PFSK-1 (cell line): ENCODE measurements at regions not wholly inside any gene's neighbourhood (a gene's known extent, or its start where the extent isn't known, plus 50 kb on each side); places are given as distances from the start of the nearest gene placed in this dataset.

Experiments
- FOXP2 ChIP-seq: optimal IDR thresholded peaks from 2 replicates; pipeline ENCODE3; 2011; ENCODE audit warnings: borderline replicate concordance, control low read depth, inconsistent platforms; ENCODE audit not compliant: insufficient read depth; ENCODE audit errors: extremely low read length, extremely low read depth
- POLR2AphosphoS5 ChIP-seq: IDR thresholded peaks from 2 replicates; pipeline ENCODE4 v1.6.1; 2012; ENCODE audit warnings: low read depth, mild to moderate bottlenecking, control low read depth, low read length, moderate library complexity
- SIN3A ChIP-seq: IDR thresholded peaks from 2 replicates; pipeline ENCODE4 v1.6.1; 2012; ENCODE audit warnings: mild to moderate bottlenecking, low read length, moderate library complexity, borderline replicate concordance; ENCODE audit not compliant: insufficient read depth
- TAF1 ChIP-seq: IDR thresholded peaks from 2 replicates; pipeline ENCODE4 v1.6.1; 2012; ENCODE audit warnings: low read length, control low read depth, borderline replicate concordance; ENCODE audit not compliant: insufficient read depth
- TF ChIP-seq, protein P1 (sequence below), 2 experiments: IDR thresholded peaks; 2 replicates each; pipeline versions ENCODE4 v1.6.1 to v1.8.0; 2011 to 2012; ENCODE audit warnings: low read depth in 2 of 2, low read length in 2 of 2, control low read depth in 1 of 2, inconsistent platforms in 1 of 2, mild to moderate bottlenecking in 1 of 2, moderate library complexity in 1 of 2; ENCODE audit not compliant: insufficient read depth in 1 of 2

GRCh38 chr9:7536310-7536939 lies 263.2 kb downstream of the DMAC1 start:
- no peak for TF ChIP-seq TAF1
- TF ChIP-seq FOXP2: no peak
- TF ChIP-seq, protein P1, sequence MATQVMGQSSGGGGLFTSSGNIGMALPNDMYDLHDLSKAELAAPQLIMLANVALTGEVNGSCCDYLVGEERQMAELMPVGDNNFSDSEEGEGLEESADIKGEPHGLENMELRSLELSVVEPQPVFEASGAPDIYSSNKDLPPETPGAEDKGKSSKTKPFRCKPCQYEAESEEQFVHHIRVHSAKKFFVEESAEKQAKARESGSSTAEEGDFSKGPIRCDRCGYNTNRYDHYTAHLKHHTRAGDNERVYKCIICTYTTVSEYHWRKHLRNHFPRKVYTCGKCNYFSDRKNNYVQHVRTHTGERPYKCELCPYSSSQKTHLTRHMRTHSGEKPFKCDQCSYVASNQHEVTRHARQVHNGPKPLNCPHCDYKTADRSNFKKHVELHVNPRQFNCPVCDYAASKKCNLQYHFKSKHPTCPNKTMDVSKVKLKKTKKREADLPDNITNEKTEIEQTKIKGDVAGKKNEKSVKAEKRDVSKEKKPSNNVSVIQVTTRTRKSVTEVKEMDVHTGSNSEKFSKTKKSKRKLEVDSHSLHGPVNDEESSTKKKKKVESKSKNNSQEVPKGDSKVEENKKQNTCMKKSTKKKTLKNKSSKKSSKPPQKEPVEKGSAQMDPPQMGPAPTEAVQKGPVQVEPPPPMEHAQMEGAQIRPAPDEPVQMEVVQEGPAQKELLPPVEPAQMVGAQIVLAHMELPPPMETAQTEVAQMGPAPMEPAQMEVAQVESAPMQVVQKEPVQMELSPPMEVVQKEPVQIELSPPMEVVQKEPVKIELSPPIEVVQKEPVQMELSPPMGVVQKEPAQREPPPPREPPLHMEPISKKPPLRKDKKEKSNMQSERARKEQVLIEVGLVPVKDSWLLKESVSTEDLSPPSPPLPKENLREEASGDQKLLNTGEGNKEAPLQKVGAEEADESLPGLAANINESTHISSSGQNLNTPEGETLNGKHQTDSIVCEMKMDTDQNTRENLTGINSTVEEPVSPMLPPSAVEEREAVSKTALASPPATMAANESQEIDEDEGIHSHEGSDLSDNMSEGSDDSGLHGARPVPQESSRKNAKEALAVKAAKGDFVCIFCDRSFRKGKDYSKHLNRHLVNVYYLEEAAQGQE (IDR thresholded peaks at IDR 0.05; ENCODE audit: insufficient read depth in 1 of 2, low read depth in 2 of 2, low read length in 2 of 2): no peak
- no peak for TF ChIP-seq POLR2AphosphoS5
- TF ChIP-seq SIN3A: no peak

GRCh38 chr9:7534211-7534935 lies 265.2 kb downstream of the DMAC1 start:
- no peak for TF ChIP-seq SIN3A

- no peak for TF ChIP-seq SIN3A
- TF ChIP-seq FOXP2: no peak
- TF ChIP-seq TAF1: no peak
- TF ChIP-seq, protein P1 (IDR thresholded peaks at IDR 0.05; ENCODE audit: insufficient read depth in 1 of 2, low read depth in 2 of 2, low read length in 2 of 2): no peak
- TF ChIP-seq POLR2AphosphoS5: no peak
Measured at GRCh38 chr9:7533376-7534090, 266.0 kb downstream of the DMAC1 start.

GRCh38 chr9:7523426-7524043 lies 276.0 kb downstream of the DMAC1 start:
- TF ChIP-seq SIN3A: no peak
- no peak for TF ChIP-seq TAF1
- TF ChIP-seq POLR2AphosphoS5: no peak
- no peak for TF ChIP-seq FOXP2
- TF ChIP-seq, protein P1 (IDR thresholded peaks at IDR 0.05; ENCODE audit: insufficient read depth in 1 of 2, low read depth in 2 of 2, low read length in 2 of 2): no peak

GRCh38 chr9:7520396-7520795 lies 279.2 kb downstream of the DMAC1 start:
- TF ChIP-seq POLR2AphosphoS5 (no peak), SIN3A (no peak), FOXP2 (no peak), TAF1 (no peak)
- TF ChIP-seq, protein P1 (IDR thresholded peaks at IDR 0.05; ENCODE audit: insufficient read depth in 1 of 2, low read depth in 2 of 2, low read length in 2 of 2): no peak
